Right lobe of liver (tissue), 4 donors: ENCODE measurements at regions not wholly inside any gene's neighbourhood (a gene's known extent, or its start where the extent isn't known, plus 50 kb on each side); places are given as distances from the start of the nearest gene placed in this dataset.
"Not testable (repeated sequence)": the region's sequence is repeated elsewhere in the genome, so short reads cannot be mapped to it uniquely, and the experiment has no call there.

Experiments
- POLR2A ChIP-seq: fragments of 450-650 bp; IDR thresholded peaks from one replicate; pipeline ENCODE4 v1.6.1; 2017; ENCODE audit warnings: antibody characterized with exemption, mild to moderate bottlenecking
- TF ChIP-seq, protein P1 (sequence below), 4 donors: fragments of 200-600 bp in 3 of 4; fragments of 450-650 bp in 1 of 4; IDR thresholded peaks; one replicate each; pipeline versions ENCODE4 v1.5.1 to v1.8.0; 2016 to 2022; ENCODE audit warnings: antibody characterized with exemption in 4 of 4, mild to moderate bottlenecking in 2 of 4
- donor health status: DM: no; HTN: no; CAD: no.
- donor health status: DM: no; HTN: no; CAD: no.
- donor health status: DM: no; HTN: yes; CAD: no.

DNA sequence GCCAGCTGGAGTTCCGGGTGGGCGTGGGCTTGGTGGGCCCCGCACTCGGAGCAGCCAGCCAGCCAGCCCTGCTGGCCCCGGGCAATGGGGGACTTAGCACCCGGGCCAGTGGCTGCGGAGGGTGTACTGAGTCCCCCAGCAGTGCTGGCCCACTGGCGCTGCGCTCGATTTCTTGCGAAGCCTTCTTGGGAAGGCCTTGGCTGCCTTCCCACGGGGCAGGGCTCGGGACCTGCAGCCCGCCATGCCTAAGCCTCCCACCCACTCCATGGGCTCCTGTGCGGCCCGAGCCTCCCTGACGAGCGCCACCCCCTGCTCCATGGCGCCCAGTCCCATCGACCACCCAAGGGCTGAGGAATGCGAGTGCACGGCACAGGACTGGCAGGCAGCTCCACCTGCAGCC, 321.6 kb downstream of the SH2D4B start:
- TF ChIP-seq, protein P1, sequence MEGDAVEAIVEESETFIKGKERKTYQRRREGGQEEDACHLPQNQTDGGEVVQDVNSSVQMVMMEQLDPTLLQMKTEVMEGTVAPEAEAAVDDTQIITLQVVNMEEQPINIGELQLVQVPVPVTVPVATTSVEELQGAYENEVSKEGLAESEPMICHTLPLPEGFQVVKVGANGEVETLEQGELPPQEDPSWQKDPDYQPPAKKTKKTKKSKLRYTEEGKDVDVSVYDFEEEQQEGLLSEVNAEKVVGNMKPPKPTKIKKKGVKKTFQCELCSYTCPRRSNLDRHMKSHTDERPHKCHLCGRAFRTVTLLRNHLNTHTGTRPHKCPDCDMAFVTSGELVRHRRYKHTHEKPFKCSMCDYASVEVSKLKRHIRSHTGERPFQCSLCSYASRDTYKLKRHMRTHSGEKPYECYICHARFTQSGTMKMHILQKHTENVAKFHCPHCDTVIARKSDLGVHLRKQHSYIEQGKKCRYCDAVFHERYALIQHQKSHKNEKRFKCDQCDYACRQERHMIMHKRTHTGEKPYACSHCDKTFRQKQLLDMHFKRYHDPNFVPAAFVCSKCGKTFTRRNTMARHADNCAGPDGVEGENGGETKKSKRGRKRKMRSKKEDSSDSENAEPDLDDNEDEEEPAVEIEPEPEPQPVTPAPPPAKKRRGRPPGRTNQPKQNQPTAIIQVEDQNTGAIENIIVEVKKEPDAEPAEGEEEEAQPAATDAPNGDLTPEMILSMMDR (IDR thresholded peaks at IDR 0.05), result not testable (repeated sequence)
- TF ChIP-seq POLR2A, result not testable (repeated sequence)
